ENCODE measurements at regions not wholly inside any gene's neighbourhood (a gene's known extent, or its start where the extent isn't known, plus 50 kb on each side); places are given as distances from the start of the nearest gene placed in this dataset.

GRCh38 chr9:69987457-69987856, 56.2 kb upstream of the MAMDC2 start:
- TF ChIP-seq CTCF (IDR thresholded peaks at IDR 0.05; ENCODE audit: low read depth, low read length, poor library complexity, severe bottlenecking) (no peak), EZH2phosphoT487 (IDR thresholded peaks at IDR 0.05; ENCODE audit: borderline replicate concordance, low read length) (no peak)
